ENCODE measurements at regions not wholly inside any gene's neighbourhood (a gene's known extent, or its start where the extent isn't known, plus 50 kb on each side); places are given as distances from the start of the nearest gene placed in this dataset.
"Not testable (repeated sequence)": the region's sequence is repeated elsewhere in the genome, so short reads cannot be mapped to it uniquely, and the experiment has no call there.

DNA sequence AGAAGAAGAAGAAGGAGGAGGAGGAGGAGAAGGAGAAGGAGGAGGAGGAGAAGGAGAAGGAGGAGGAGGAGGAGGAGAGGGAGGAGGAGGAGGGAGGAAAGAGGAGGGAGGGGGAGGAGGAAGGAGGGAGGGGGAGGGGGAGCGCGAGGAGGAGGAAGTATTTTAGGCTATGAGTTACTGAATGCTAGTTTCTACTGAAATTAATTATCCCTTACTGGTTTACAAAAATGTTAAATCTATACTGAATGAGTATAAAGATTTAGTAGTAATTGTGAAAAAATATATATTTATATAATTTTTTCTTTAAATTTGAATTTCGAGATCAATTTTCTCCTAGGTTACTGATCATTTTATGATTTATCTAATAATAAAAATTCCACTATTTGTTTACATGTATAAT is 1769.0 kb upstream of the NUDT12 start:
- no peak for DNase-seq (ENCODE audit: low spot score)
- in situ Hi-C loops (cut with HindIII; ENCODE audit: low sequenced_read_pairs) = no loop called here

- DNase-seq (ENCODE audit: low spot score) = no peak
- in situ Hi-C loops (cut with HindIII; ENCODE audit: low sequenced_read_pairs) = no loop called here
Observed at GRCh38 chr5:105330185-105330584, 1767.6 kb upstream of the NUDT12 start.

DNA sequence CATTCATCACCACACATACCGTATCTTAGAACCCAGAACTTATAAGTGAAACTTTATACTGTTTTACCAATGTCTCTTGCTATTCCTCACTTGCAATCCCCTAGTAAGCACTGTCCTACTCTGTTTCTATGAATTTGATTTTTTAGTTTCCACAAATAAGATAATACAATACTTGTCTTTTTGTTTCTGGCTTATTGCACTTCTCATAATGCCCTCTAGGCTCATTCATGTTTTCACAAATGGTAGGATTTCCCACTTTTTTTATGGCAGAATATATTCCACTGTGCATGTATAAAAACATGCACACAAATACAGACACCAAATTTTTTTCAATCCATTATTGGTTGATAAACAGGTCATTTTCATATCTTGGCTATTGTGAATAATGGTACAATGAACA is 1742.3 kb upstream of the NUDT12 start:
- in situ Hi-C loops (cut with HindIII; ENCODE audit: low sequenced_read_pairs) = no loop called here

DNA sequence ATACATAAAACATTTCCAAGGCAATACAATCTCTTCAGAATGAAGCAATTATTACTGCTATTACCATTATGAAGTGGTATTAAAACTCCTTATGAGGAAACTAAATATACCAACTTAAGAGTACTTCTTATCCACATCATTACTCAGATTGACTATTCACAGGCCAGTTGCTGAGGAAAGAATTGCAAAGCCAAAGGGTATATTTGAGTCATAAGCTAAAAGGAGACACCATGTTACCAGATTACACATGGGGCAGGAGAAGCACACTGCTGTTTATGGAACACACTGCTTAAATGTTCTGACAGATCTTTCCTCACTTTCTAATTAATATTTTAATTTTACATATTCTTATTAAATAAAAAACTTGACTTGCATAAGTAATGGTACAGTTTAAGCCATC is 1726.4 kb upstream of the NUDT12 start:
- DNase-seq (ENCODE audit: low spot score) = no peak
- in situ Hi-C loops (cut with HindIII; ENCODE audit: low sequenced_read_pairs) = no loop called here

More for the DNA sequence above, 1742.3 kb upstream of the NUDT12 start:
- no peak for DNase-seq (ENCODE audit: low spot score)

DNA sequence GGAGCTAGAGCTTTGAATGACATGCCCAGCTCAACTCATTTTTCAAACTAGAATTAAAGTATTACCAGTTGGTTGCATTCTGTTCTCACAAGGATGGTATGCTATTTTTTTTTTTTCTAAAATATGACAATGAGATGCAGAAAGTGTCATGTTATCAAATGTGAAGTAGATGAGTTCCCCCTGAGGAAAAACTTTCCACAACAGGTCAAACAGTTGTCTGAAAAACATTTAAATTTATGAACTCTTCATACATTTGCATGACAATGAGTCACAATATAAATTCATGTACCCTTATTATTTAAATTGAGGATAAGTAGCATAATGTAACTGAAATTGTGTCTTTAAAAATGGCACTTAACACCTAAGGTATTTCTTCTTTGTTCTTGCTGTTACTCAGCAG is 1720.5 kb upstream of the NUDT12 start:
- no peak for DNase-seq (ENCODE audit: low spot score)
- in situ Hi-C loops (cut with HindIII; ENCODE audit: low sequenced_read_pairs) = no loop called here

GRCh38 chr5:105274079-105274478 is 1711.5 kb upstream of the NUDT12 start:
- no peak for DNase-seq (ENCODE audit: low spot score)
- in situ Hi-C loops (cut with HindIII; ENCODE audit: low sequenced_read_pairs) = no loop called here

GRCh38 chr5:105263515-105263914 is 1700.9 kb upstream of the NUDT12 start:
- DNase-seq (ENCODE audit: low spot score) = no peak
- in situ Hi-C loops (cut with HindIII; ENCODE audit: low sequenced_read_pairs) = no loop called here

DNA sequence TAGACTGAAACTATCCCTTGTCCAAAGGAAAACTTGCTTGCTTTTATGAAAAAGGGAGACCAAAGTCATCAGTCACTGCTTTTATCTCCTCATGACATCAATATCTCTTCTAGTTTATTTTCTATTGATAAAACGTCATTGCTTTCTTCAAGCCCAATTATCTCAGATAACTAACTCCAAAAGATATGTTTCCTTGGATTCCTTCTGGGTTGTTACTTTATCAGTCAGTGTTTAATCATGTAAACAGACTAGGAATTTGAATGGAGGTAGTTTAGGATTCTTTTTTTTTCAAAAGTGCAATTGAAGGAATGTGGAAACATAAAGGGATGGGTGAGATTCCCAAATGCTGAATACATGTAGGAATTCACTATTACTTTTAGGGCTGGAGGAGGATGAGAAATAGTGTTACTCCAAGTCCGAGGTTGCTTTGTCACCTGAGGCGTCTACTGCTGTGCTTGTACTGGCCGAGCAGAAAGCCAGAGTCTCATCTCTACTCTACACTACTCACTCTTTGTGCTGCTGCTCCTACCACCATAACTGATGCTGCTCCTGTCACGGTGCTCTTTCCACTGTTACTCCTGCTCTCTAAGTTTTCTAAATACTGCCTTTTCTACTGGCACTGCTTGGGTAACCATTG is 1697.1 kb upstream of the NUDT12 start:
- in situ Hi-C loops (cut with HindIII; ENCODE audit: low sequenced_read_pairs) = no loop called here
- no peak for DNase-seq (ENCODE audit: low spot score)

DNA sequence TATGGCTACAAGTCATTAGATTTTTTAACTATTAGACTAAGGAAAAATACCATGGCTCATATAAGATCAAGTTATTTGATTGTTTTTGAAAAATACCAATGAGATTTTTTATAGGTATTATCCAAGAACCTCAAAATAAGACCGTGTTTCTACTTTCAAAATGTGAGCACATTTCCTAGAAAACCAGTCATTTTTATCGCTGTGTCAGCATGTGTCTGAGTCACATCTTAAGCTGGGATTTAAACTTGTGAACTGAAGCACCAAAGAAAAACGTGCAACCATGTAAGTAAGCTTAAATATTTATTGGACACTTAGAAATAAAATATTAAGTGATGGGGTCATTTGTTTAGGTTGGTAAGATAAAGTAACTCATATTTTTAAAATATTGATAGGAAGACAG is 1676.0 kb upstream of the NUDT12 start:
- no peak for DNase-seq (ENCODE audit: low spot score)
- in situ Hi-C loops (cut with HindIII; ENCODE audit: low sequenced_read_pairs) = no loop called here

DNA sequence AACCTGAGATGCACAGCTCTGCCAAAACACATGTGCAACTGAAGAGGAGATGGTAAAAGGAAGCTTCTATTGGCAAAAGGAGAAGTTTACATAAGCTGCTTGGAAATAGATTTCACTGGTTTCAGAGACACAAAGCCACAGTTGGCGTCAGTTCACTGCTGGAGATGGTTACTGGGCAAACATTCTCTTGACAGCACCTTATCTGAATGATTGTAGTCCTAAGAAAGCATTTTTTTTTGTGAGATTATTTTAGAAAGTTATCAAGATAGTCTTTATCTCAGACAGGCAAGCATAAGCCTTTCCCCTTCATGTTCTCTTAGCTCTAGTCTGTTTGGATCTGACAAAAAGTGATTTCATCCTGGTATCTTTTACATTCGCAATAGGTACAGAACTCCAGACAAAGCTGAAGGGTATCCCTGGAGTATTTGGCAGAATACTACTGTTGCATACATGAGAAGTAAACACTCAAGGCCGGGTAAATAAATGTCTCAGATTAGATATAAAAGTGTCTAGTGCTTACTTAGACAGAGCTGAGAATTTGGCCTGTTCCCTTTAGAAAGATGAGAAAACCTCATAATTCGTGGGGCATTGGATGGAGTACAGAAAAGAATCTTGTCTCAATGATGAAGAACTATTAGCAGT is 1668.0 kb upstream of the NUDT12 start:
- in situ Hi-C loops (cut with HindIII; ENCODE audit: low sequenced_read_pairs) = no loop called here
- DNase-seq (ENCODE audit: low spot score) = no peak

DNA sequence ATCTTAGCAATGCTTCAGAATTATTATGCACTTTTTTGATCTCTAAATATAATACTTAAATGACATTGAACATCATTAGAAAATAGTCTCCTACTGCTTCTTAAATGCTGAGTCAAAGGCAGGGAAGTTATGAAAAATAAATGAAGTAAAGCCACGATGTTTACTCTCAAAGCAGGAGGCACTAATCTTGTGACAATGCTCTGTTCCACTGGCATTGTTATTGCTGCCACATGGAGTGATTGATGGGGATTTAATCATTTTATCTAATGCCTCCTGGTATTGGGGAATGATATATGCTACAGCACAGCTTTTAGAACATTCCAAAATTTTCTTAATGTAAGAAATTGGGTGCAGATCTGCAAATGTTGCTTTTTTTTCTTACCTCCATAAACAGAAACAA is 1655.4 kb upstream of the NUDT12 start:
- DNase-seq (ENCODE audit: low spot score) = no peak
- in situ Hi-C loops (cut with HindIII; ENCODE audit: low sequenced_read_pairs) = no loop called here

GRCh38 chr5:105213078-105213477 is 1650.5 kb upstream of the NUDT12 start:
- in situ Hi-C loops (cut with HindIII; ENCODE audit: low sequenced_read_pairs) = no loop called here
- DNase-seq (ENCODE audit: low spot score) = no peak

GRCh38 chr5:105207066-105207465 is 1644.5 kb upstream of the NUDT12 start:
- in situ Hi-C loops (cut with HindIII; ENCODE audit: low sequenced_read_pairs) = no loop called here
- no peak for DNase-seq (ENCODE audit: low spot score)

DNA sequence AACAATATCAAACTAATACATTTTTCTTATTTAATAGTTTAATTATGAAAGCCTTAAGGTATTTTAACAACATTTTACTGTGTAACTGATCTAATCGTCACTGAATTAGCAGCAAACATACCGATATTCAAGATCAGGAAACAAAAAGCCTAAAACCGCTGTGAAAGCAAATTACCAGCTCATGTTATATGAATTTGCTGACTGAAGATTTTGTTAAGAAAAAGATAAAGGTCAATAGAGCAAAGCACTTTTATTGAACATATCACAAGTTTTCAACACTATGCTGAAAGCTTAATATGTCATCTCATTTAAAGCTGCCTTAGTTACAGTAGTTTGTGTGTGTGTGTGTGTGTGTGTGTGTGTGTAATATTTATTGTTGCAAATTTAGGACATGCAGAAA is 1634.9 kb upstream of the NUDT12 start:
- no peak for DNase-seq (ENCODE audit: low spot score)
- in situ Hi-C loops (cut with HindIII; ENCODE audit: low sequenced_read_pairs) = no loop called here

- in situ Hi-C loops (cut with HindIII; ENCODE audit: low sequenced_read_pairs) = no loop called here
- no peak for DNase-seq (ENCODE audit: low spot score)
Observed at GRCh38 chr5:105195765-105196164, 1633.2 kb upstream of the NUDT12 start.

GRCh38 chr5:105172918-105173317 is 1610.3 kb upstream of the NUDT12 start:
- no peak for DNase-seq (ENCODE audit: low spot score)
- in situ Hi-C loops (cut with HindIII; ENCODE audit: low sequenced_read_pairs) = no loop called here

DNA sequence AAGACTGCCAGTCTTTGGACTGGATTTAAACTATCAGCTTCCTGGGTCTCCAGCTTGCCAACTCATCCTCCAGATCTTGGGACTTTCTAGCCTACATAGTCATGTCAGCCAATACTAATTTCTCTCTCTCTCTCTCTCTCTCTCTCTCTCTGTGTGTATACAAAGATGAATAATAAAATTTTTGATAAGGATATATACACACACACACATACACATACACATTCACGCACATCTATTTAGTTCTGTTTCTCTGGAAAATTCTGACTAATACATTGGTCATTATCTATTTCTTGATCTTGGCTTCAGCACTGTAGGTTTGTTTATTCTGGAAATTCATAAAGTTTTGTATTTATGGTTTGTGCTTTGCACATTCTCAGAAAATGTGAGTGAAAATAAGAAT is 1606.2 kb upstream of the NUDT12 start:
- in situ Hi-C loops (cut with HindIII; ENCODE audit: low sequenced_read_pairs) = no loop called here
- DNase-seq (ENCODE audit: low spot score) = no peak

DNA sequence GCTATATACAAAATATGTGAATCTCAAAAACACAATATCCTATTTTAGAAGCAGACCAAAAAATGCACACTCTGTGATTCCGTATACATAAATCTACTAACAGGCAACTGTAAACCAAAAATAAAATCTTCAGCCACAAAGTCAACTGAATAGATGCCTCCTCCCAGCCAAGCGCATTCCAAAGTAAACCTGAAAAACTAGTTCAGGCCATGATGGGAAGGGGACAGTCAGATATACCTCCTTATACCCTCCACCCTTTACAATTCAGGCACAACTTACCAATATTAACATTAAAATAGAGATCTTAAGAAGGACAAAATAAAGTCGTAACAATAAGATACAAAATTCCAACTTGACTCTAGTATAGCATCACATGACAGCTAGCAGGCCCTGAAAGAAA is 1604.5 kb upstream of the NUDT12 start:
- in situ Hi-C loops (cut with HindIII; ENCODE audit: low sequenced_read_pairs) = no loop called here
- no peak for DNase-seq (ENCODE audit: low spot score)

DNA sequence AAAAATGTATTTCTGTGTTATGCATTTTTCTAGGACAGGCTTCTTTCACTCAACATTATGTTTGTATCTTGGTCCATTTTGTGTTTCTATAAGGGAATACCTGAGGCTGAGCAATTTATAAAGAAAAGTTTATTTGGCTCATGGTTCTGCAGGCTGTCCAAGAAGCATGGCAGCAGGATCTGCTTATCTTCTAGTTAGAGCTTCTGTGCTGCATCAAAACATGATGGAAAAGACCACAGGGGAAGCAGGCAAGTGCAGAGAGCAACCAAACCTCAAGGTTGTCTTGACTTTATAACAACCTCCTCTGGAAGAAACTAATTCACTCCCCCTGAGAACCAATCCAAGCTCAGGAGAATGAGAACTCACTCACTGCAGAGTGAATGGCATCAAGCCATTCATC is 1601.0 kb upstream of the NUDT12 start:
- DNase-seq (ENCODE audit: low spot score) = no peak
- in situ Hi-C loops (cut with HindIII; ENCODE audit: low sequenced_read_pairs) = no loop called here

DNA sequence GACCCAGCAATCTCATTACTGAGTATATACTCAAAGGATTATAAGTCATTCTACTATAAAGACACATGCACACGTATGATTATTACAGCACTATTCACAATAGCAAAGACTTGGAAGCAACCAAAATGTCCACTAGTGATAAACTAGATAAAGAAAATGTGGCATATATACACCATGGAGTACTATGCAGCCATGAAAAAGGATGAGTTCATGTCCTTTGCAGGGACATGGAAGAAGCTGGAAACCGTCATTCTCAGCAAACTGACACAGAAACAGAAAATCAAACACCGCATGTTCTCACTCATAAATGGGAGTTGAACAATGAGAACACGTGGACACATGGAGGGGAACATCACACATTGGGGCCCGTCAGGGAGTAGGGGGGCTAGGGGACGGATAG is 1600.0 kb upstream of the NUDT12 start:
- DNase-seq (ENCODE audit: low spot score); in situ Hi-C loops (cut with HindIII; ENCODE audit: low sequenced_read_pairs): not testable (repeated sequence)

DNA sequence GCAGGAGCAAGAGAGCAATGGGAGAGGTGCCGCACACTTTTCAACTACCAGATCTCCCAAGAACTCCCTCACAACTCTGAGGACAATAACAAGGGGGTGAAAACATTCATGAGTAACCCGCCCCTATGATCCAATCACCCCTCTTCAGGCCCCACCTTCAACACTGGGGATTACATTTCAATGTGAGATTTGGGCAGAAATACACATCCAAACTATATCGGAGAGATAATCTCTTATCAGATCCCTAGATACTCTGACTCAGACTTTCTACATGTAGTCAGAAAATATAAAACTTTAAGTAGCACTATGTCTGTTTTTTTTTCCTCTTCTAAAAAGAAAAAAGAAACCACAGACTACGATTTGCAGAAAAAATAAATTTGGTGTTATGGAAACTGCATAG is 1595.9 kb upstream of the NUDT12 start:
- no peak for DNase-seq (ENCODE audit: low spot score)
- in situ Hi-C loops (cut with HindIII; ENCODE audit: low sequenced_read_pairs) = no loop called here
